Activated CD4-positive, alpha-beta T cell treated with anti-CD3 and anti-CD28 coated beads for 36 hours (primary cell): ENCODE measurements at regions not wholly inside any gene's neighbourhood (a gene's known extent, or its start where the extent isn't known, plus 50 kb on each side); places are given as distances from the start of the nearest gene placed in this dataset.
"Not testable (repeated sequence)": the region's sequence is repeated elsewhere in the genome, so short reads cannot be mapped to it uniquely, and the experiment has no call there.

Experiments
- ATAC-seq: fragments of 200-7000 bp; cut with Tn5 transposase; one replicate; pipeline ENCODE4 v1.10.0; 2021; ENCODE audit warnings: mild to moderate bottlenecking, moderate library complexity
- CTCF ChIA-PET: fragments of 350-600 bp; sonication (Branson Sonifier 250); formaldehyde crosslinking; loops from one replicate; lab custom pipeline; 2021; ENCODE audit warnings: antibody characterized with exemption; lab: Charles Lee
- POLR2A ChIA-PET: fragments of 350-600 bp; sonication (Branson Sonifier 250); formaldehyde crosslinking; loops from one replicate; lab custom pipeline; 2021; ENCODE audit warnings: antibody characterized with exemption, inconsistent platforms; lab: Charles Lee
- DNase-seq: peaks from one replicate; pipeline ENCODE4 v3.0.0-alpha.2; 2020
- H3K27ac Mint-ChIP-seq: one replicate; pipeline ENCODE4 v1.8.0; 2021; ENCODE audit warnings: mixed read lengths
- H3K27me3 Mint-ChIP-seq: one replicate; pipeline ENCODE4 v1.8.0; 2021; ENCODE audit warnings: mixed read lengths
- H3K36me3 Mint-ChIP-seq: one replicate; pipeline ENCODE4 v1.8.0; 2021; ENCODE audit warnings: low read depth, mixed read lengths
- H3K4me1 Mint-ChIP-seq: one replicate; pipeline ENCODE4 v1.8.0; 2021; ENCODE audit warnings: mixed read lengths
- H3K4me3 Mint-ChIP-seq: one replicate; pipeline ENCODE4 v1.8.0; 2021; ENCODE audit warnings: mild to moderate bottlenecking, moderate library complexity, mixed read lengths
- H3K9me3 Mint-ChIP-seq: one replicate; pipeline ENCODE4 v1.8.0; 2021; ENCODE audit warnings: low read depth, mixed read lengths
- intact Hi-C, 2 experiments: fragments of 100-400 bp; cut with DNase I in 1 of 2; cut with micrococcal nuclease in 1 of 2; formaldehyde crosslinking; loops; one replicate each; pipeline versions ENCODE4 v1.14.2 to v1.15.1; 2022 to 2024; cut with DNase I, micrococcal nuclease

DNA sequence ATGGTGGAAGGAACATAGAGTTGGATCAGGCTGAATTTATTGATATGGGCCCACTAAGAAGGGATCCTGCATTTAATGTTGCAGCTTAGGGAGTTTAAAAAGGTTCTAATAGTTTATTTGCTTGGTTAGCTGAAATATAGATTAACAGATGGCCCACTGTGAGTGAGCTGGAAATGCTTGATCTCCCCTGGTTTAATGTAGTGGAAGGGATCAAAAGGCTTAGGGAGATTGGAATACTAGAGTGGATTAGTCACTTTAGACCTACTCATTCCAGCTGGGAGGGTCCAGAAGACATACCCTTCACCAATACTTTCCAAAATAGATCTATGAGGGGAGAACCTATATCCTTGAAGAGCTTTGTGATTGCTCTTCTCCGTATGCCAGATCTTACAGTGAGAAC lies 130.1 kb upstream of the ZC3H12C start:
- no peaks in the 10 kb centered on the region for H3K36me3 Mint-ChIP-seq
- H3K4me1 Mint-ChIP-seq: no peaks in the 10 kb centered on the region
- ChIA-PET CTCF (interaction anchor here (1.2 kb wide), 1 partner anchor 120 kb away, joined by 3 read pairs; no protein-coding TSS in a partner anchor), POLR2A (no interaction called here)
- no peaks in the 10 kb centered on the region for H3K9me3 Mint-ChIP-seq
- no peaks in the 10 kb centered on the region for H3K27me3 Mint-ChIP-seq
- intact Hi-C loops: no loop called here
- no peak overlapping the region for H3K4me3 Mint-ChIP-seq
- DNase-seq (no peak), ATAC-seq (no peak)
- H3K27ac Mint-ChIP-seq: no peak overlapping the region

DNA sequence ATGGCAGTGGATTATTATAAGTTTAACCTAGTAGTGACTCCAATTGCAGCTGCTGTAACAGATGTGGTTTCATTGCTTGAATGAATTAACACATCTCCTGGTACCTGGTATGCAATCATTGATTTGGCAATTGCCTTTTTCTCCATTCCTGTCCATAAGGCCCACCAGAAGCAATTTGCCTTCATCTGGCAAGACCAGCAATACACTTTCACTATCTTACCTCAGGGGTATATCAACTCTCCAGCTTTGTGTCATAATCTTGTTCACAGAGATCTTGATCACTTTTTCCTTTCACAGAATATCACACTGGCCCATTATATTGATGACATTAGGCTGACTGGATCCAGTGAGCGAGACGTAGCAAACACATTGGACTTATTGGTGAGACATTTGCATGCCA lies 128.7 kb upstream of the ZC3H12C start:
- intact Hi-C loops: no loop called here
- H3K4me1 Mint-ChIP-seq: no peaks in the 10 kb centered on the region
- H3K36me3 Mint-ChIP-seq: no peaks in the 10 kb centered on the region
- POLR2A ChIA-PET: no interaction called here
- DNase-seq (no peak), ATAC-seq (no peak)
- no peak overlapping the region for H3K4me3 Mint-ChIP-seq
- H3K27me3 Mint-ChIP-seq: no peaks in the 10 kb centered on the region
- no peaks in the 10 kb centered on the region for H3K9me3 Mint-ChIP-seq
- no peak overlapping the region for H3K27ac Mint-ChIP-seq
- CTCF ChIA-PET: interaction anchor here (0.6 kb wide), 1 partner anchor 417 kb away, joined by 3 read pairs; no protein-coding TSS in a partner anchor

DNA sequence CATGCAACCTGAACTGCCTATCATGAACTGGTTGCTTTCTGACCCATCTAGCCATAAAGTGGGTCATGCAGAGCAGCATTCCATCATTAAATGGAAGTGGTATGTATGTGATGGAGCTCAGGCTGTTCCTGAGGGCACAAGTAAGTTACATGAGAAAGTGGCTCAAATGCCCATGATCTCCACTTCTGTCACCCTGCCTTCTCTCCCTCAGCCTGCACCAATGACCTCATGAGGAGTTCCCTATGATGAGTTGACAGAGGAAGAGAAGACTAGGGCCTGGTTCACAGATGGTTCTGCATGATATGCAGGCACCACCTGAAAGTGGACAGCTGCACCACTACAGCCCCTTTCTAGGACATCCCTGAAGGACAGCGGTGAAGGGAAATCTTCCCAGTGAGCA lies 127.7 kb upstream of the ZC3H12C start:
- ATAC-seq, H3K27me3 Mint-ChIP-seq, H3K36me3 Mint-ChIP-seq, H3K4me3 Mint-ChIP-seq, CTCF ChIA-PET, H3K9me3 Mint-ChIP-seq, intact Hi-C loops, POLR2A ChIA-PET, H3K27ac Mint-ChIP-seq, H3K4me1 Mint-ChIP-seq, DNase-seq: not testable (repeated sequence)

DNA sequence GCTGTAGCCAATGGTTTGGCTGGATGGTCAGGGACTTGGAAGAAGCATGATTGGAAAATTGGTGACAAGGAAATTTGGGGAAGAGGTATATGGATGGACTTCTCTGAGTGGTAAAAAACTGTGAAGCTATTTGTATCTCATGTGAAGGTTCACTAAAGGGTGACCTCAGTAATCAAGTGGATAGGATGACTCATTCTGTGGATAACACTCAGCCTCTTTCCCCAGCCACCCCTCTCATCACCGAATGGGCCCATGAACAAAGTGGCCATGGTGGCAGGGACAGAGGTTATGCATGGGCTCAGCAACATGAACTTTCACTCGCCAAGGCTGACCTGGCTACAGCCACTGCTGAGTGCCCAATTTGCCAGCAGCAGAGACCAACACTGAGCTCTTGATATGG lies 127.3 kb upstream of the ZC3H12C start:
- not testable (repeated sequence) for ATAC-seq

DNA sequence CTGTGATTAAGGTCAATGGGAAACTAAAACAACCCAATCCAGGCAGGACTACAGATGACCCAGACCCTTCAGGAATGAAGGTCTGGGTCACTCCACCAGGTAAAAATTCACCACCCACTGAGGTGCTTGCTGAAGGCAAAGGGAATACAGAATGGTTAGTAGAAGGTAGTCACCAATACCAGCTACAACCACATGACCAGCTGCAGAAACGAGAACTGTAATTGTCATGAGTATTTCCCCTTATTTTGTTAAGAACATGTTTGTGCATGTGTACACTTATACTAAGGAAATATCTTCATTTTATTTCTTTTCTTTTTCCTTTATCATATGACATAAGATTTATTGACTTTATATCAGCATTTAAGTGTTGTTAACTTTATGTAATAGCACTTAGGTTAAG lies 126.1 kb upstream of the ZC3H12C start:
- DNase-seq, intact Hi-C loops, CTCF ChIA-PET, H3K36me3 Mint-ChIP-seq, H3K4me3 Mint-ChIP-seq, H3K27ac Mint-ChIP-seq, ATAC-seq, H3K27me3 Mint-ChIP-seq, POLR2A ChIA-PET, H3K9me3 Mint-ChIP-seq: not testable (repeated sequence)
- peaks cover 14% of the 10 kb centered on the region for H3K4me1 Mint-ChIP-seq

More for the DNA sequence above, 127.3 kb upstream of the ZC3H12C start:
- POLR2A ChIA-PET, H3K27ac Mint-ChIP-seq, intact Hi-C loops, H3K9me3 Mint-ChIP-seq, H3K27me3 Mint-ChIP-seq, H3K36me3 Mint-ChIP-seq, H3K4me3 Mint-ChIP-seq, H3K4me1 Mint-ChIP-seq, DNase-seq, CTCF ChIA-PET: not testable (repeated sequence)

DNA sequence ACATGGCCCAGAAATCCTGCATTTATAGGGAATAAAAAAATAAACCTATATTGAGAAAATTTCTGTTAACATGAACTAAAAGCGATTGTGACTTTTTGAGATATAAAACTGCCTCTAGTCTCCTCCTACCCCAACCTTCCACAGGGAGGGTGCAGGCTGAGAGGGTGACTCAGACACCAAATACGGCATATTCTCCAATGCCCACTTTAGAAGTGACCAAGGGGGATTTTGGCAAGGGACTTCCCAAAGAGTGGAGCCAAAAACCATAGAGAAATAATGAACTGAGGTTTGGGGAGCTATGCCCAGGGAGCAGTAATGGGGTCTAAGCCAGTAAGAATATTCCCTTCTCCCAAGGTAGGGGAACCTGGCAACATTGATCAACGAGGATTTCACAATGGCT lies 124.9 kb upstream of the ZC3H12C start:
- CTCF ChIA-PET: no interaction called here
- intact Hi-C loops: no loop called here
- ATAC-seq: no peak

DNA sequence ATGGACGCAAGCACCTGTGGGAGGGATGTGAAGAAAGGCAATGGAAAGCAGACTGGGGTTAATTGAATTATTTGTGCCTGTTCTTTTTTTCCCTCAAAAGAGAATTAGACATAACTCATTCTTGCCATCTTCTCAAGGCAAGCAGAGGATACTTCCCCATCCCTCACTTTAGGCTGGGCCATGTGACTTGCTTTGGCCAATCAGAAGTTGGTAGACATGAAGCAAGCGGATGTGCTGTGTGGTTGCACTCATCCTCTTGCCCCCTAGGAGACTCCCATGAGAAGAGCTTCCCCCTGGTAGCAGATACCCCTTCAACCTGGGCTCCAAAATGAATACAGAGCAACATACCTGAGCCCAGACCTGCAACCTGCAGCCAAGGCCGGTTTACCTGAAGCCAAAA lies 124.4 kb upstream of the ZC3H12C start:
- CTCF ChIA-PET: no interaction called here
- ATAC-seq: no peak
- no peak for DNase-seq
- Mint-ChIP-seq H3K27me3 (peaks cover 5% of the 10 kb centered on the region), H3K4me3 (no peak overlapping the region), H3K36me3 (no peaks in the 10 kb centered on the region), H3K9me3 (no peaks in the 10 kb centered on the region), H3K4me1 (peaks cover 14% of the 10 kb centered on the region), H3K27ac (no peak overlapping the region)
- POLR2A ChIA-PET: no interaction called here
- intact Hi-C loops: no loop called here

More for the DNA sequence above, 124.9 kb upstream of the ZC3H12C start:
- Mint-ChIP-seq H3K4me1 (peaks cover 14% of the 10 kb centered on the region), H3K27ac (no peak overlapping the region), H3K9me3 (no peaks in the 10 kb centered on the region), H3K36me3 (no peaks in the 10 kb centered on the region), H3K27me3 (peaks cover 5% of the 10 kb centered on the region), H3K4me3 (no peak overlapping the region)
- no peak for DNase-seq
- POLR2A ChIA-PET: no interaction called here

DNA sequence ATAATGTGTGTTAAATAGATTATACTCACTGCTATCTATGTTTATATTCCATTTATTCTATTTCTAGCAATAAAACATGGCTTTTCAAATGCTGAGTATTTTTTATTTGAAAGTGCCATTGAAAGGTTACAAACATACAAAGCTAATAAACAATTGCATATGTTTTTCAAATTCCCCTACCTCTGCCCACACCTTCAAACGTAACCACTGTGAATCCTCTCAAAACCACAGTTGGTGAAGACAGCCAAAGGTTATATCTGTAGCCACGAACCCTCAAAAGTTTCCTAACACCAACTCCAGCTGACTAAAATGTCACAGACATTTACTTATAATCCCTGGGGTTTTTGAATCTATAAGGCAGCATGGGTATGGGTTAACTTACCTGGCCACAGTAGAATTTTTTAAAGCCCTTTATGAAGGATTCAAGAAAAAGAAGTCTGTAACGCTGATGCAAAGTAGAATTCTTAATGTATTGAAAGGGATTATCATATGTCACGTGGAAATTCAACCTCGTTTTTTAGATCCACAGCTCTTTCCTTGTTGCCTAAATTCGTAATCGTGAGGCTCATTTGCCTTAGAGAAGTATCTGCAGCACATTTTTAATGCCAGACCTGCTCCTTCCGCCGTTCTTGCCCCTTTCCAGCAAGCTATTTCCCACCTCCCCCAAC lies 122.5 kb upstream of the ZC3H12C start:
- H3K9me3 Mint-ChIP-seq: no peaks in the 10 kb centered on the region
- ChIA-PET POLR2A (no interaction called here), CTCF (interaction anchor here (0.6 to 0.9 kb wide), 3 partner anchors 10 to 178 kb away, joined by 3 to 4 read pairs (median 3); no protein-coding TSS in a partner anchor)
- peaks cover 14% of the 10 kb centered on the region for H3K4me1 Mint-ChIP-seq
- ATAC-seq (peak; percentile 60), DNase-seq (peak; percentile 22)
- peak overlapping the region; percentile 40 for H3K27ac Mint-ChIP-seq
- H3K4me3 Mint-ChIP-seq: no peak overlapping the region
- intact Hi-C loops: no loop called here
- peaks cover 5% of the 10 kb centered on the region for H3K27me3 Mint-ChIP-seq
- no peaks in the 10 kb centered on the region for H3K36me3 Mint-ChIP-seq

DNA sequence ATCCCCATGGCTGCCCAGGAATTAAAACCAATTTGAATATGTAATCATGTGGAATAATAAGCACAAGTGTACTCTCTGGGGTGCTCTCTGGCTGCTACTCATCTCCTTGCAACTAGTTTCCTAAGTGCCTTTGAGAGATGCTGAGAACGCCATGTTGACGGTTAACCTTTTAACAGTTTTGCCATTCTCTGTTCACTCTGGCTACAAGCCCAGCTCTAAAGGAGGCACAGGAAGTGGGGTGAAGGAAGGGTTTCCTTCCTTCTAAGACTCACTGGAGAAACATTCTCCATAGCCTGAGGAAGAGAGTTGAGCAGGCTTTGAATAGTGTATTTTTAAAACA lies 122.0 kb upstream of the ZC3H12C start:
- peak overlapping the region; percentile 40 for H3K27ac Mint-ChIP-seq
- no peak overlapping the region for H3K4me3 Mint-ChIP-seq
- no peaks in the 10 kb centered on the region for H3K9me3 Mint-ChIP-seq
- ATAC-seq: peak; percentile 30
- intact Hi-C loops: no loop called here
- ChIA-PET CTCF (interaction anchor here (0.7 to 0.9 kb wide), 2 partner anchors 10 to 178 kb away, joined by 3 read pairs; no protein-coding TSS in a partner anchor), POLR2A (no interaction called here)
- no peak for DNase-seq
- H3K36me3 Mint-ChIP-seq: no peaks in the 10 kb centered on the region
- peaks cover 14% of the 10 kb centered on the region for H3K4me1 Mint-ChIP-seq
- H3K27me3 Mint-ChIP-seq: peaks cover 5% of the 10 kb centered on the region

DNA sequence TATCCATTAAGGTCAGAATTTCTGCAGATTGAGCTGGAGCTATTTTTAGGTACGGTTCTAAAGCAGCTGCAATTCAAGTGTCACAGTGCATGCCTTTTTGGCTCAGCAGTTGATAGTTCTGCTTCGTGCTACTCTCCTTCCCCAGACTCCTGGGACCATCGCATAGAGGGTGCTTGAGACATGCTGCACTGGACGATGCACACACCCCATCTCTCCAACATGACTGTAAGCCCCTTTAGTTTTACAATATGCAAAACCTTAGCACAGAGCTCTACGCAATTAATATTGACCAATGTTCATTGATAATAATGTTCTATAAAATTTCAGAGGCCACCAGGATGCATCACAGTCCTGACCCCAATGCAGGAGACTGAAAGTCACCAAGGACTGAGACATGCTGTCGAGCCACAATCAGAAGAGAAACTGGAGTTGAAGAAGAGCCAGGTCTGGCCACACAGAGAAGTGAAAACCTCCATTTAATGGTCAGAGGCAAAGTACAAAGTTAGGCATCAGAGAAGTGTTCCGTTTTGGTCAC lies 120.9 kb upstream of the ZC3H12C start:
- ChIA-PET POLR2A (no interaction called here), CTCF (no interaction called here)
- H3K9me3 Mint-ChIP-seq: no peaks in the 10 kb centered on the region
- DNase-seq: no peak
- H3K4me1 Mint-ChIP-seq: peaks cover 14% of the 10 kb centered on the region
- intact Hi-C loops: no loop called here
- H3K27me3 Mint-ChIP-seq: peaks cover 5% of the 10 kb centered on the region
- H3K27ac Mint-ChIP-seq: no peak overlapping the region
- no peak for ATAC-seq
- no peaks in the 10 kb centered on the region for H3K36me3 Mint-ChIP-seq
- H3K4me3 Mint-ChIP-seq: no peak overlapping the region

DNA sequence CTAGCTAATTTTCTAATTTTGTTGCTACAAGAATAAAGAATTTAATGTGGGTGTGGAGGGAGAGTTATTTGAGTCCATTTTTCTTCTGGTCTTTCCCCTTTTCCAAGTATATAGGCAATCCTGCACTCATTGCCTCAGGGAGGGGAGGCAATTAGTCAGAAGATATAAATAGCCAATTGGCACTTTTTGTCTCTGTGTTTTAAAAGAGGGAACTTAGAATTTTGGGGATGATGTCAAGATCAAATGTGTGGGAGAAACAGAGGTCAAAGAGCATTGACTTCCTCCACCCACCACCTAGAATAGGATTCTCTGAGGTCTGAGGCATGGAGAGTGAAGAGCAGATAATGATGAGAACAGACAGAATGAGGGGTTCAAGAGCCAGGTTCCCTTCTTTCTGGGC lies 120.3 kb upstream of the ZC3H12C start:
- DNase-seq: no peak
- Mint-ChIP-seq H3K27ac (no peak overlapping the region), H3K4me3 (no peak overlapping the region), H3K9me3 (no peaks in the 10 kb centered on the region), H3K4me1 (peaks cover 14% of the 10 kb centered on the region), H3K27me3 (peaks cover 5% of the 10 kb centered on the region), H3K36me3 (no peaks in the 10 kb centered on the region)
- intact Hi-C loops: no loop called here
- ChIA-PET POLR2A (no interaction called here), CTCF (no interaction called here)
- no peak for ATAC-seq

DNA sequence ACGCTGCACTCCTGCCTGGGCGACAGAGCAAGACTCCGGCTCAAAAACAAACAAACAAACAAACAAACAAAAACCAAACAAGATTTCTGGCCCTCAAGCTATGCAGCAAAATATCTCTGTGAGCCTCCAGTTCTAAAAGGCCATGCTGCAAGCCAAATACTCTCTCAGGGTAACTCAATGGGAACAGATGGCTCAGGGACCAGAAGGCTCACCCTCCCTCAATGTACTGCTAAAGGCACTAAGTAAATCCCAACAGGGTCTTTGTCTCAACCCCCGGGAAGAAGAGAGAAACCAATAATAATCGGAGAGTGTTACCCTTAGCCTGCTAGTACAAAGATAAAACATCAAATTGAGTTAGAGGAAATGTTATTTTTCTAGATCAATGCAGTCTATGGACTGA lies 119.7 kb upstream of the ZC3H12C start:
- H3K4me3 Mint-ChIP-seq: no peak overlapping the region
- H3K27me3 Mint-ChIP-seq: peaks cover 7% of the 10 kb centered on the region
- ChIA-PET POLR2A (no interaction called here), CTCF (no interaction called here)
- ATAC-seq: no peak
- no peak for DNase-seq
- intact Hi-C loops: no loop called here
- H3K9me3 Mint-ChIP-seq: no peaks in the 10 kb centered on the region
- H3K27ac Mint-ChIP-seq: no peak overlapping the region
- H3K36me3 Mint-ChIP-seq: no peaks in the 10 kb centered on the region
- peaks cover 14% of the 10 kb centered on the region for H3K4me1 Mint-ChIP-seq
